GM06990 (cell line): ENCODE measurements at regions not wholly inside any gene's neighbourhood (a gene's known extent, or its start where the extent isn't known, plus 50 kb on each side); places are given as distances from the start of the nearest gene placed in this dataset.

Experiments used
- DNase-seq: peaks from one replicate; pipeline ENCODE4 v3.0.0-alpha.2; 2011; ENCODE audit not compliant: insufficient read length; ENCODE audit errors: extremely low read depth
- H3K27me3 ChIP-seq: replicated peaks from 2 replicates; pipeline ENCODE4 v1.6.0; 2011; ENCODE audit warnings: low read length; ENCODE audit not compliant: control insufficient read depth, insufficient read depth
- H3K36me3 ChIP-seq: 2 replicates; pipeline ENCODE4 v1.5.1; 2011; ENCODE audit warnings: low read length; ENCODE audit not compliant: control insufficient read depth, insufficient read depth
- H3K4me3 ChIP-seq: replicated peaks from 2 replicates; pipeline ENCODE4 v1.5.1; 2011; ENCODE audit warnings: low read depth, mild to moderate bottlenecking, control low read depth, low read length
- TF ChIP-seq, protein P1 (sequence below): IDR thresholded peaks from 2 replicates; pipeline ENCODE4 v1.5.1; 2011; ENCODE audit warnings: low read length, control low read depth, mild to moderate bottlenecking, inconsistent platforms; ENCODE audit not compliant: insufficient read depth, poor library complexity, severe bottlenecking

DNA sequence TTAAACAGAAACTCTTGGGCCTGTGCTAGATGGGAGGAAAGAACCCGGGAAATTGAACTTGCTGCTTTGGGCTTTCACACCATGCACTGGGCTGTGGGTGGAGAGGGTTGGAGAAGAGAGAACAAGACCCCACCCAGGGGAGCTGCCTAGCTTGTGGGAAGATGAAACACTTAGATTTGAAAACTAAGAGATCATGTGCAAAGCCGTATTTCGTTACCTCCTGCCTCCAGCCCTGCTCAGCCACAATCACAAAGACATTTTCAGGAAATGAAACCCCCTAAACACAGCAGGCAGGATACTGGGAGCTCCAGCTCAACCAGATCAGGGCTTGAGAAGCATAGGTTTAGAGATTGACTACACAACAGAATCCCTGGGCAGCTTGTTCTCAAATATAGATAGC lies 183.0 kb upstream of the C2CD4B start:
- no peak for DNase-seq
- Histone ChIP-seq H3K27me3 (no peaks in the 10 kb centered on the region; the same call in none of the 2 replicates), H3K36me3 (no peaks in the 10 kb centered on the region), H3K4me3 (no peak overlapping the region)
- TF ChIP-seq, protein P1, sequence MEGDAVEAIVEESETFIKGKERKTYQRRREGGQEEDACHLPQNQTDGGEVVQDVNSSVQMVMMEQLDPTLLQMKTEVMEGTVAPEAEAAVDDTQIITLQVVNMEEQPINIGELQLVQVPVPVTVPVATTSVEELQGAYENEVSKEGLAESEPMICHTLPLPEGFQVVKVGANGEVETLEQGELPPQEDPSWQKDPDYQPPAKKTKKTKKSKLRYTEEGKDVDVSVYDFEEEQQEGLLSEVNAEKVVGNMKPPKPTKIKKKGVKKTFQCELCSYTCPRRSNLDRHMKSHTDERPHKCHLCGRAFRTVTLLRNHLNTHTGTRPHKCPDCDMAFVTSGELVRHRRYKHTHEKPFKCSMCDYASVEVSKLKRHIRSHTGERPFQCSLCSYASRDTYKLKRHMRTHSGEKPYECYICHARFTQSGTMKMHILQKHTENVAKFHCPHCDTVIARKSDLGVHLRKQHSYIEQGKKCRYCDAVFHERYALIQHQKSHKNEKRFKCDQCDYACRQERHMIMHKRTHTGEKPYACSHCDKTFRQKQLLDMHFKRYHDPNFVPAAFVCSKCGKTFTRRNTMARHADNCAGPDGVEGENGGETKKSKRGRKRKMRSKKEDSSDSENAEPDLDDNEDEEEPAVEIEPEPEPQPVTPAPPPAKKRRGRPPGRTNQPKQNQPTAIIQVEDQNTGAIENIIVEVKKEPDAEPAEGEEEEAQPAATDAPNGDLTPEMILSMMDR: no peak

DNA sequence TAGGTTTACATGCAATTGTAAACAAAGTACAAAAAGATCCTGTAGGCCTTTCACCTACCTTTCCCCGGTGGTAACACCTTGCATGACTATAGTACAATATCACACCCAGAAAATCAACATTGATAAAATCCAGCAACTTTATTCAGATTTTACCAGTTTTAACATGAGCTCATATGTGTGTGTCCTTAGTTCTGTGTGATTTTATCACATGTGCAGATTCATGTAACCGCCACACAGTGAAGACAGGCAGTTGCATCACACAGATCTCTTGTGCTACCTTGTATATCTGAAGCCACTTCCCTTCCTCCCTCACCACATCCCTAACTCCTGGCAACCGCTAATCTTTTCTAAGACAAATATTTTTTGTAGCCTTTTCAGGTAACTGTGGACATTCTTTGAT lies 183.5 kb upstream of the C2CD4B start:
- Histone ChIP-seq H3K4me3 (no peak overlapping the region), H3K27me3 (no peaks in the 10 kb centered on the region; the same call in none of the 2 replicates), H3K36me3 (no peaks in the 10 kb centered on the region)
- no peak for DNase-seq
- TF ChIP-seq, protein P1: no peak

DNA sequence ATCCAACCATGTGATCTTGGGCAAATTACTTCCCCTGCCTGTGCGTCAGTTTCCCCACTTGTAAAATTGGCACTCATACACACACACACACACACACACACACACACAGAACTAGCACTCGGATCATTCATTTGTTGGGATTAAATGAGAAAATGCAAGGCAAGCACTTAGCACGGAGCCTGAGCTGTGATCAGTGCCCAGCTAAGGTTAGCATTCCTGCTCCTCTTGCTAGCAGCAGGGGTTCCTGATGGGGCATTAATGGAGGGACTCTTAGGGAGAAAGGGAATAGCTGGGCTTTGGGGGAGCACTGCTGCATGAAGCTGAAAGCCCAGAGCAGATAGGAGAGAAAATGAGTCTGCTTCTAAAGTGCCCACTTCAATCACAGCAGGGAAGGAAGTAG lies 187.7 kb upstream of the C2CD4B start:
- no peaks in the 10 kb centered on the region for H3K36me3 ChIP-seq
- no peak for DNase-seq
- TF ChIP-seq, protein P1: no peak

DNA sequence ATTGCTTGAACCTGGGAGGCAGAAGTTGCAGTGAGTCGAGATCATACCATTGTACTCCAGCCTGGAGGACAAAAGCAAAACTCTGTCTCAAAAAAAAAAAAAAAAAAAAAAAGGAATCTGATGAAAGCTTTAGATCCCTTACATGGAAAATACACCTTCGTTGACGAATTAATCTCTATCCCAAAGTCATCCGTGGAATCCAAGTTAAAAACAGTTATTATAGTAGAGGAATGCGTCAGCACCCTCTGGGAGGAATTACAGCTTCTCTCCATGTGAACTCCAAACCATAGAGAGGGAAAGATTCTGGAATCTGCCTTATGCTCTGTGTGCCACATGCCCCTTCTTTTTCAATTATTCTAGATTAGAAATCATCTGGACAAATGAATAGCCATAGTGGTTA lies 192.3 kb upstream of the C2CD4B start:
- no peaks in the 10 kb centered on the region for H3K36me3 ChIP-seq
- H3K27me3 ChIP-seq: no peaks in the 10 kb centered on the region; the same call in 1 of the 2 replicates
- DNase-seq: no peak
- H3K4me3 ChIP-seq: no peak overlapping the region
- TF ChIP-seq, protein P1: no peak

More for the DNA sequence above, 187.7 kb upstream of the C2CD4B start:
- Histone ChIP-seq H3K4me3 (no peak overlapping the region), H3K27me3 (no peaks in the 10 kb centered on the region; the same call in none of the 2 replicates)

DNA sequence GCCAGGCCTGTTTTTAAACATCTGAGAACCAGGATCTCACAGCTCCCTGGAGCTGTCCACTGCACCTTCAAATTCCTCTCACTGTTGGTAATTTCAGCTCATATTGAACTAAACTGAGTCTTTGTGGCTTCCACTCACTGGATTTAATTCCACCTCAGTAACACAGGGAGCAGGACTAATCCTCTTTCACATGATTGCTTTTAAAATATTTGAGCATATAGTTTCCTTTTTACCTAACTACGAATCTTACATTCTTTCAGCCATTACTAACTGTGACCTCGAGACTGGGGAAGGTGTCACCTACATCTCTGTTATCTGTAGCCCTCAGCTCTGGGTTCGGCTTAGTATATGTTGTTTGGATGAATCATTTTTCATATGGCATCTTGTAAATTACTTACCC lies 194.3 kb upstream of the C2CD4B start:
- Histone ChIP-seq H3K4me3 (no peak overlapping the region), H3K27me3 (no peaks in the 10 kb centered on the region), H3K36me3 (no peaks in the 10 kb centered on the region)
- TF ChIP-seq, protein P1: no peak
- no peak for DNase-seq
